ENCODE measurements at regions not wholly inside any gene's neighbourhood (a gene's known extent, or its start where the extent isn't known, plus 50 kb on each side); places are given as distances from the start of the nearest gene placed in this dataset.

GRCh38 chr12:115609347-115609746 is 668.1 kb downstream of the MED13L start:
- no peak for TF ChIP-seq GATA2 (IDR thresholded peaks at IDR 0.05; ENCODE audit: low read depth, low read length)
- TF ChIP-seq GATA3 (IDR thresholded peaks at IDR 0.05; ENCODE audit: low read depth, low read length): no peak
